IPS-15b (cell line): ENCODE measurements at regions not wholly inside any gene's neighbourhood (a gene's known extent, or its start where the extent isn't known, plus 50 kb on each side); places are given as distances from the start of the nearest gene placed in this dataset.

ENCODE experiments used
- H3K27me3 ChIP-seq: one replicate; pipeline ENCODE4 v1.6.1; 2013; ENCODE audit warnings: low read length; ENCODE audit not compliant: control insufficient read depth, insufficient read depth
- H3K36me3 ChIP-seq: one replicate; pipeline ENCODE4 v1.6.1; 2013; ENCODE audit warnings: low read length; ENCODE audit not compliant: control insufficient read depth, insufficient read depth
- H3K4me1 ChIP-seq: one replicate; pipeline ENCODE4 v1.6.1; 2013; ENCODE audit warnings: mild to moderate bottlenecking, low read length; ENCODE audit not compliant: control insufficient read depth, insufficient read depth
- H3K4me3 ChIP-seq: one replicate; pipeline ENCODE4 v1.5.1; 2013; ENCODE audit warnings: low read depth, low read length
- H3K9ac ChIP-seq: one replicate; pipeline ENCODE4 v1.6.1; 2013; ENCODE audit warnings: low read depth, mild to moderate bottlenecking, low read length
- H3K9me3 ChIP-seq: one replicate; pipeline ENCODE4 v1.6.1; 2013; ENCODE audit warnings: mild to moderate bottlenecking, low read length; ENCODE audit not compliant: control insufficient read depth, insufficient read depth

DNA sequence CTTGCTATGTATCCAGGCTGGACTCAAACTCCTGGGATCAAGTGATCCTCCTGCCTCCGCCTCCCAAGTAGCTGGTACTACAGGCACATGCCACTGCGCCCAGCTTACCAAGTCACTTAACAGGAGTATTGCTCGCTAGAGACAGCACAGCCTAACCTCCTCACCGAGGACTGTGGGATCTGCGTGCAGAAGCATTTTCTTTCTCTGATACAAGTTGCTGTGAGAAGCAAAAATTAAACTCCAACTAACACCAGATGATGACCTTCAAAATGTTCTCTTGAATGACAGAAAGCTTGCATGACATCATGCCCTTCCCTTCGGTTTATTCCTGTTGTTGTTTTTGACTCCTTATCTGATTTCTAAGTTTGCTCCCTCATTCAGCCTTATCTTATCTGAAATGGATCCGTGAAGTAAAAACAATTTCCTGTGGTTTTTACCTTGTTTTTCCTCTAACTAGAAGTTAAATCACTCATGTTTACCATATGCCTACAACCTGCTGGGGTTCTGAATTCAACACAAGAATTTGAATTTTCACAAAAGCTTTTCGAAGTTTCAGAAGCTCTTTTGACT, 94.4 kb upstream of the KIF5B start:
- Histone ChIP-seq H3K4me3 (no peak overlapping the region), H3K4me1 (peaks cover 4% of the 10 kb centered on the region), H3K9me3 (no peaks in the 10 kb centered on the region), H3K9ac (no peak overlapping the region), H3K27me3 (no peaks in the 10 kb centered on the region), H3K36me3 (no peaks in the 10 kb centered on the region)

DNA sequence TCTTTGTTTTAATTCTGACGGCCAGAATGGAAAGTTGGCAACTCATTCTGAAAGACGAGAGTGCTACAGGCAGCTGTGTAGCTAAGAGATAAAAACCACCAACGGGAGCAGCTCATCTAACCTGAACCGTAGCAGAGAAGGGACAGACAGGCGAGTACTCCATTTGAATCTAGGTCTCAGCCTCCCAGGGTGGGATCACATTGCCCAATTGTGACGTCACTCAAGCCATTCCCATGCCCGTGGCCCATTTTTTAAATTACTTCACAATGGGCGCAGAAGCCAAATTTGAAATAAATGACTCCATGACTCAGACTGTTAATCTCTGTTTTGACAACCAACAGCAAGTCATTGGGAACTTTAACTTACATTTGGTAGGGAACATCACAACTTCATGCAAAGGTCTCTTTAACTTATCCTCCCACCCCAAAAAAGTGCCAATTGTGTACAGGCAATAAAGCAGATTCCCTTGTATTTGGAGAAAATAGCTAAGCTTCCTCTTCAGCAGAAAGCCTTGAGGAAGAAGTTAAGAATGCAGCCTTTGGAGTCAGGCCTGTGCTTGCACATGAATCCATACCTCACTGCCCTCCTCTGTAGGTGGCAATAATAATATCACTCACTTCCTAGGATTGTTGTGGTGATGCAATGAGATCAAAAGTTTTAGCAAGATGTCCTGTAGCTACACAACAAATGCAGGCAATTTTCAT, 93.2 kb upstream of the KIF5B start:
- H3K9ac ChIP-seq = no peak overlapping the region
- no peaks in the 10 kb centered on the region for H3K9me3 ChIP-seq
- no peak overlapping the region for H3K4me3 ChIP-seq
- H3K4me1 ChIP-seq = peaks cover 4% of the 10 kb centered on the region
- H3K27me3 ChIP-seq = no peaks in the 10 kb centered on the region
- no peaks in the 10 kb centered on the region for H3K36me3 ChIP-seq

DNA sequence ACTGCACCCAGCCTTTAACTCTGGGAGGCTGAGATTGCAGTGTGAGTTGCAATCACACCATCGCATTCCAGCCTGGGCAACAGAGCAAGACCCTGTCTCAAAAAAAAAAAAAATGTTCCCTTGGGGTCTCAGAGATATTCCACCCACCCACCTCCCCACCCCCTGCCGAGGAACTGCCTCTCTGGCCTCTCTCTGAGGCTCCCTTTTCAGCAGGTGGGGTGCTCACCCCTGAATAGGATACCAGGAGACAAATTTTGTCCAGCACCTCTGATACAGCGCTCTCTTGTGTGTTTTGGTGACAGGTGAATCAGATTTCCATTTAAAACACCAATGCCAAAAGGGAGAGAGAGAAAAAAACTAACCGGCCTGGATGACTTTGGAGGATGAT, 92.6 kb upstream of the KIF5B start:
- Histone ChIP-seq H3K4me1 (peaks cover 4% of the 10 kb centered on the region), H3K36me3 (no peaks in the 10 kb centered on the region), H3K9me3 (no peaks in the 10 kb centered on the region), H3K27me3 (no peaks in the 10 kb centered on the region), H3K4me3 (no peak overlapping the region), H3K9ac (no peak overlapping the region)

DNA sequence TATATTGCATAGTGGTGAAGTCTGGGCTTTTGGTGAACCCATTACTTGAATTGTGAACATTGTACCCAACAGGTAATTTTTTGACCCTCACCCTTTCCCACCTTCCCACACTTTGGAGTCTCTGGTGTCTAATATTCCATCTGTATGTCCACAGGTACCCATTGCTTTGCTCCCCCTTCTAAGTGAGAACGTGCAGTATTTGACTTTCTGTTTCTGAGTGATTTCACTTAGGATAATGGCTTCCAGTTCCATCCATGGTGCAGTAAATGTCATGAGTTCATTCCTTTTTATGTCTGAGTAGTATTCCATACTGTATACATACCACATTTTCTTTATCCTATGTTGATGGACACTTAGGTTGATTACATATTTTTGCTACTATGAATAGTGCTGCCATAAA, 91.5 kb upstream of the KIF5B start:
- H3K27me3 ChIP-seq = no peaks in the 10 kb centered on the region

DNA sequence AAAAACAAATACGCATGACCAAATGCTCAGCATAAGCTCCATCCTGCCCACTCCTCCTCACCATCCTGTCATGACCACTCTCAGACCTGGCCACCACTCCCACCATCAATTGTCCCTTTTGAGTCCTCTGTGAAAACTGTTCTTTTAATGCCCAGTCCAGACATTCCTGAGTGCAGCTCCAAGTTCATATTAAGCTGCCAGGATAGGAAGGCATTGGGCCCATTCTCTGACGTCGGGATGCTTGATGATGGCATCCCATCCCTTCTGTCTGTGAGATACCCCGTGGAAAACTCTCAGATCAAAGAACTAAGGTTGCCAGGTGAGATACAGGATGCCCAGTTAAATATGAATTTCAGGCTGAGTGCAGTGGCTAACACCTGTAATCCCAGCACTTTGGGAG, 89.9 kb upstream of the KIF5B start:
- Histone ChIP-seq H3K9me3 (no peaks in the 10 kb centered on the region), H3K4me1 (peaks cover 4% of the 10 kb centered on the region), H3K9ac (no peak overlapping the region), H3K27me3 (no peaks in the 10 kb centered on the region), H3K4me3 (no peak overlapping the region), H3K36me3 (no peaks in the 10 kb centered on the region)

More for the DNA sequence above, 91.5 kb upstream of the KIF5B start:
- no peaks in the 10 kb centered on the region for H3K9me3 ChIP-seq
- H3K9ac ChIP-seq = no peak overlapping the region
- H3K4me3 ChIP-seq = no peak overlapping the region
- no peaks in the 10 kb centered on the region for H3K36me3 ChIP-seq
- H3K4me1 ChIP-seq = peaks cover 4% of the 10 kb centered on the region

DNA sequence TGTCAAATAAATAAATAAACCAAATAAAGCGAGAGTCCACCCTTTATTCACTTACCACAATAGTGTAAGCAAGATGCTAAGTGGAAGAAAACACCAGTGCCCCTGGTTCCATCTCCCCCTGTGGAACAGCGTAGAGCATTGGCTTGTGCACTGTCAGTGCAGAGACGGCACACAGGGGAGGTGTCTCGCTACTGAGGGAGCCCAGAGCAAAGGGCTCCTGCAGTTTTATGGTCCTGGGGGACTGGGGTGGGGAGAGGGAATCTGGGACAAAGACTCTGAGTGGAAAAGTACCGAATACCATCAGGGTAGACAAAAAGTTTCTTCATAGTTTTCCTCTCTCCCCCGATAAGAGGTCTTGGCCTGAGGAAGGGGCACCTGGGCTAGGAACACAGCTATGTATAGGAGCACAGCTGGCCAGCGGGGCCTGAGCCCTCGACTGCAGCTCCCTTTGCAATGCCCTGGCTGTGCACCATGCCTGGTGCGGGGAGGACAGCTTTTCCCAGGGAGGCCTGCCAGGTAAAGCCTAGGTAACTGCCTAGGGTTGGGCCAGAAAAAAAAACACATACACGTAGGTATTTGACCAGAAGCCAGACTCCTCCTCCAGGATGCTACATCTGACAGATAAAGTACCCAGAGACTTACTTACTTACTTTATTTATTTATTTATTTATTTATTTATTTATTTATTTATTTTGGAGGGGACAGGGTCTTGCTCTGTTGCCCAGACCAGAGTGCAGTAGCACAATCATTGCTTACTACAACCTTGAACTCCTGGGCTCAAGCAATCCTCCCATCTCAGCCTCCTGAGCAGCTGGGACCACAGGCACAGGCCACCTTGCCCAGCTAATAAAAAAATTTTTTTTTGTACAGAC, 88.8 kb upstream of the KIF5B start:
- no peak overlapping the region for H3K4me3 ChIP-seq
- no peaks in the 10 kb centered on the region for H3K9me3 ChIP-seq
- no peaks in the 10 kb centered on the region for H3K27me3 ChIP-seq
- peaks cover 9% of the 10 kb centered on the region for H3K4me1 ChIP-seq
- H3K36me3 ChIP-seq = no peaks in the 10 kb centered on the region
- no peak overlapping the region for H3K9ac ChIP-seq

DNA sequence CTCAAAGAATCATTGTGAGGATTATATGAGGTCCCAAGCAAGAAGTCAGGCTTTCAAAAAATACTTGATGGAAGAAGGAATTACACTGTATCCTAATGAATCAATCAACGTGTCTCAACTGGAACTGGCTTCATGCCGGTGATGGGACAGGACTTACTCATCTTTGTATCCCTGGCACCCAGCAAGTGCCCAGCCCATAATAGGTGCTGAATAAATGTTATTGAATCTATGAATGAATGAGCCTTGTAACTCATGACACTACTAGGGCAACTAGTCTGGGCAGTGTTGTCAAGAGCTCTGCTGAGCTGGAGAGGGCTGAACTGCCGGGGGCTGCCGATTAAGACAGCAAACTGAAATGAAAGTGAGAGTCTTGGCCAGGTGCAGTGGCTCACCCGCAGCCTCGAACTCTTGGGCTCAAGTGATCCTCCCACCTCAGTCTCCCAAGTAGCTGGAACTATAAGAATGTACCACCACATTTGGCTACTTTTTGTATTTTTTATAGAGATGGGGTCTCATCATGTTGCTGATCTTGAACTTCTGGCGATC, 87.2 kb upstream of the KIF5B start:
- Histone ChIP-seq H3K36me3 (no peaks in the 10 kb centered on the region), H3K9me3 (no peaks in the 10 kb centered on the region), H3K9ac (no peak overlapping the region), H3K4me1 (peaks cover 14% of the 10 kb centered on the region), H3K27me3 (no peaks in the 10 kb centered on the region), H3K4me3 (no peak overlapping the region)

DNA sequence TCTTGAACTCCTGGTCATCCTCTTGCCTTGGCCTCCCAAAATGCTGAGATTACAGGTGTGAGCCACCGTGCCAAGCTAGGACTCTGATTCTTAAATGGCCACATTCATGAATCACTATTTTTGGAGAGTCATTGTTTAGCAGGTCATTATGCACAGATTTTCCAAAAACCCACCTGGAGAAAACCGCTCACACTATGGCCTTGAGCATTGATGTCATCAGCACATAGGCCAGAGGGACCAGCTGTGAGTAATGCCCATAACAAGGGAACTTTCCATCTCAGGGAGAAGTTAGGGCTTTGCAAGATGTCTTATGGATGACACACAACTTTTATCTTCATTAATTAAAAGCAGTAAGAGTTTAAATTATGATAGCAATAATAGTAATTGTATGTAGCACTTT, 86.4 kb upstream of the KIF5B start:
- Histone ChIP-seq H3K9ac (no peak overlapping the region), H3K9me3 (no peaks in the 10 kb centered on the region), H3K4me1 (peaks cover 14% of the 10 kb centered on the region), H3K36me3 (no peaks in the 10 kb centered on the region), H3K27me3 (no peaks in the 10 kb centered on the region), H3K4me3 (no peak overlapping the region)

DNA sequence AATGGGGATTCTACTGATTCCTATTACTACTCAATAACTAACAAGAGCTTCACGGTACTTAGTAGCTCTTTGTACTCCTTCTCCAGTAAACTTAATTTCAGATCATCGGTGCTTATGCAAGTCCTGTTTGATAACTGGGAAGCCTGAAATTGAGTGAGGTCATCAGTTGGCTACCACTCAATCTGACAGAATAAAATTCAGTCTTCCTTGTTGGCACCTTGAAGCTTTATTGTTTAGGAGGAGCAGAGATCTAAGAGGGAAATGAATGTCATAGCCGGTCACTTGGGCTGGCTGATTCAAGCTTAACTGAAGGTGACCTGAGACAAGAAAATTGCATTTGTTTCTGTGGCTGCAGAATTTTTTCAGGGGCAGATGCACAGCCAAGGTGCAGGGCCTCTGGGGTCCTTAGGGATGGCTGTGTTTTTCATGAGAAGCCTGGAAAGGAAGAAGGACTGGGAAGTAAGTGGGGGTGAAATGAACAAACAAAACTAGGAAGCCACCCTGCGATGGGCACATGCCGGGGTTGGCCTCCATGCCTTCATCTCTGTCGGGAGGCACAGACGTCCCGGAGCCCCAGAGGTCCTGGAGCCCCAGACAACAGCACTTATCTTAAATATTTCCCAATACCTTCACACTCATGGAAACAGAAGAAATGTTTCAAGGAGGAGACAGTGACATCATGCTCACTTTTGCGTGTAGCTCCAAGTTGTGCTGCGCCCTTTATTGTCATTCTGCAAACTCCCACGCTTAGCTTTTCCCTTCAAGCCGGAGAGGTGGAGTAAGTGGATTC, 85.0 kb upstream of the KIF5B start:
- H3K4me3 ChIP-seq = no peak overlapping the region
- H3K4me1 ChIP-seq = peaks cover 14% of the 10 kb centered on the region
- H3K9me3 ChIP-seq = no peaks in the 10 kb centered on the region
- no peaks in the 10 kb centered on the region for H3K36me3 ChIP-seq
- H3K27me3 ChIP-seq = no peaks in the 10 kb centered on the region
- no peak overlapping the region for H3K9ac ChIP-seq

DNA sequence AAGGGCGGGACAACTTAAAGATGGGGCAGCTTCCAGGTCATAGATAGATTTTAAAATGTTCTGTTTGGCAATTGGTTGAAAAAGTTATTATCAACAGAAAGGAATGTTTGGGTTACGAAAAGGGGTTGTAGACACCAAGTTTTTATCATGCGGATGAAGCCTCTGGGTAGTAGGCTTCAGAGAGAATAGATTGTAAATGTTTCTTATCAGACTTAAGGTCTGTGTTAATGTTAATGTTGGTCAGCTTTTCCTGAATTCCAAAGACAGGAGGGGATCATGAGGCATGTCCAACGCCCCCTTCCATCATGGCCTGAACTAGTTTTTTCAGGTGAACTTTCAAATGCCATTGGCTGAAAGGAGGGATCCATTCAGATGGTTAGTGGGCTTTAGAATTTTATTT, 84.2 kb upstream of the KIF5B start:
- Histone ChIP-seq H3K9me3 (no peaks in the 10 kb centered on the region), H3K36me3 (no peaks in the 10 kb centered on the region), H3K4me3 (no peak overlapping the region), H3K4me1 (peaks cover 14% of the 10 kb centered on the region), H3K9ac (no peak overlapping the region), H3K27me3 (no peaks in the 10 kb centered on the region)
